AG04450 (cell line): ENCODE measurements at regions not wholly inside any gene's neighbourhood (a gene's known extent, or its start where the extent isn't known, plus 50 kb on each side); places are given as distances from the start of the nearest gene placed in this dataset.

ENCODE experiments used
- CTCF ChIA-PET: fragments of 300-600, 350-600 bp; formaldehyde crosslinking; extraction: SDS; loops from one replicate; lab custom pipeline; 2022; ENCODE audit warnings: antibody characterized with exemption, inconsistent platforms; lab: Charles Lee
- POLR2A ChIA-PET: fragments of 350-600 bp; formaldehyde crosslinking; extraction: SDS; loops from one replicate; lab custom pipeline; 2021; ENCODE audit warnings: antibody characterized with exemption, inconsistent platforms; lab: Yijun Ruan, JAX
- DNase-seq: peaks from one replicate; pipeline ENCODE4 v3.0.0-alpha.2; 2011; ENCODE audit warnings: low read depth, low spot score
- H3K27ac ChIP-seq: one replicate; pipeline ENCODE4 v1.5.1; 2012; ENCODE audit warnings: low read depth, low read length, control low read depth
- H3K27me3 ChIP-seq: one replicate; pipeline ENCODE4 v1.6.0; 2012; ENCODE audit warnings: low read length; ENCODE audit not compliant: control insufficient read depth, insufficient read depth
- H3K4me3 ChIP-seq: 2 replicates; pipeline ENCODE4 v1.5.1; 2011; ENCODE audit warnings: mild to moderate bottlenecking, low read depth, low read length, control low read depth
- H3K9me3 ChIP-seq: 2 replicates; pipeline ENCODE4 v1.5.1; 2012; ENCODE audit warnings: low read length; ENCODE audit not compliant: control insufficient read depth, insufficient read depth
- CTCF ChIP-seq: IDR thresholded peaks from 2 replicates; pipeline ENCODE4 v1.5.1; 2011; ENCODE audit warnings: low read depth, low read length, control low read depth, inconsistent platforms

DNA sequence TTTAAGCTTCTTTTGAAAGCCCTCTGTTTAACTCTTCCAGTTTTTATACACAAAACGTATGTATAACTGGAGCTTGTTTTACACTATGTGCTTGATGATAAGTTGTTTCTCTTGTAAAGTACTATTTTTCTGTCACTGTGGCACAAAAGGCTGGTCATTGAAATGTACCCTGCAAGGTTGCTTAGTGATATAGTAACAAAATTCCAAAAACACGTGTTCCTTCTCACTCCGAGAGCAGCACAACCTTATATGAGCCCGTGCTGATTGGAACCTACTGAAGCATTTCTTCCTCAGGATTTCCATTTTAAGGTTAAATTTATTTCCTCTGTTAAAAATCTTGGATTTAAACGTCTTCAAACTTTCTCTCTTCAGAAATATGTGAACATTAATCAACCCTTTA lies 772.9 kb upstream of the TENM3 start:
- DNase-seq = no peak
- Histone ChIP-seq H3K27ac (no peak overlapping the region), H3K4me3 (no peak overlapping the region), H3K9me3 (no peaks in the 10 kb centered on the region), H3K27me3 (no peaks in the 10 kb centered on the region)
- TF ChIP-seq CTCF = no peak
- ChIA-PET POLR2A (no interaction called here), CTCF (no interaction called here)

GRCh38 chr4:181475359-181475758 lies 767.8 kb upstream of the TENM3 start:
- Histone ChIP-seq H3K27me3 (no peaks in the 10 kb centered on the region), H3K9me3 (no peaks in the 10 kb centered on the region), H3K4me3 (no peak overlapping the region), H3K27ac (no peak overlapping the region)
- ChIA-PET POLR2A (no interaction called here), CTCF (interaction anchor here (0.9 to 1.3 kb wide), 2 partner anchors 53 to 332 kb away, joined by 3 to 5 read pairs; no protein-coding TSS in a partner anchor)
- DNase-seq = no peak
- TF ChIP-seq CTCF = no peak

DNA sequence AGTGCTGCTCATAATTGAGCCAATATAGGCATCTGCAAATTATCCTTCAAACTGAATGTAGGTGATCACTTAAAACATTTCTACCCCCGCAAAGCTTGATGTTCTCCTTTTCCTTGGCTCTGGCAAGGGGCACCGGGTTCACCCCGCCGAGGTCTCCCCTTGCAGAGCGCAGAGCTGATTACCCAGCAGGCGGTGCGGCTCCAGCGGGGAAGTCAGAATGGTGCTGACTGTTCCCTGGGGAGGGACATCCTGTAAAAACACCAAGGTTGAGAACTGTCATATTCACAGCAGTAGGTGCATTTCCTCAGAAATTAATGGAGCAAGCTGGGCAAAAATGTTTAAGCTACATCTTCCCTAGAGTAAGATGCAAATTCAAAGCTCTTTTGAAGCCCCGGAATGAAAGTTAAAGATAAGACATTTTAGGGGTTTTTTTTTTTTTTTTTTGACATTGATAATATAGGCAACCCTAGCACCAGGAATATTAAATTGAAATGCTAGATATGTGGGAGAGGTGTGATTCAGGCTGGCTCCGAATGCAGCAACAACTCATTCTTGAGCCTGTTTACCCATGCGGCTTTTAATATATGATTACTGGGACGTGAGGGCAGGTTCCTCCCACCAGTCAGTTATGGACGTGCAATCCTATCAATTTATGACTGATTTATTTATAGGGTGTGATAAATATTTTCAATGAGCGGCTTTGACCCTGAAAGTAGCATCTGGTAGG lies 767.3 kb upstream of the TENM3 start:
- H3K9me3 ChIP-seq = no peaks in the 10 kb centered on the region
- no peak for TF ChIP-seq CTCF
- H3K27me3 ChIP-seq = no peaks in the 10 kb centered on the region
- POLR2A ChIA-PET = no interaction called here
- no peak for DNase-seq
- CTCF ChIA-PET = interaction anchor here (0.9 to 1.3 kb wide), 2 partner anchors 53 to 333 kb away, joined by 3 to 5 read pairs; no protein-coding TSS in a partner anchor
- no peak overlapping the region for H3K4me3 ChIP-seq
- no peak overlapping the region for H3K27ac ChIP-seq

GRCh38 chr4:181476508-181476890 lies 766.7 kb upstream of the TENM3 start:
- Histone ChIP-seq H3K4me3 (no peak overlapping the region), H3K27ac (no peak overlapping the region), H3K9me3 (no peaks in the 10 kb centered on the region), H3K27me3 (no peaks in the 10 kb centered on the region)
- ChIA-PET CTCF (no interaction called here), POLR2A (no interaction called here)
- no peak for DNase-seq
- TF ChIP-seq CTCF = no peak

DNA sequence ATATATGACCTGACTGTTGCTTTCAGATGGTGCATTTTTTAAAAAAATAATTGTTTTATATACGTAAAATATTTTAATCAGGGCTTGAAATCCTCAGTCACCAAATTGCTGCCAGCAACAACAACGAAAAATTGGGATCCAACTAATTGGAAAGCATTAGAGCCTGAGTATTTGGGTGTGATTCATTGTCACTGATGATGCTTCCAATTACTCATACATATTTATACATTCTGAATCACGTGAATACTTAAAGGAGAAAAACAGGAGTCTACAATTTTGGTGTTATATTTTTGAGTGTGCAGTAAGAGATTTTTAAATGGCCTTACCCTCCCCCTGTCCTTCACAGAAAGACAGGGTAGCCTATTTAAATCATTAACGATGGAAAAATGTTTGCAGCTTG lies 765.6 kb upstream of the TENM3 start:
- H3K9me3 ChIP-seq = no peaks in the 10 kb centered on the region
- no peak overlapping the region for H3K4me3 ChIP-seq
- ChIA-PET POLR2A (no interaction called here), CTCF (interaction anchor here (0.5 kb wide), 1 partner anchor 1491 kb away, joined by 3 read pairs; no protein-coding TSS in a partner anchor)
- no peak for DNase-seq
- no peaks in the 10 kb centered on the region for H3K27me3 ChIP-seq
- H3K27ac ChIP-seq = no peak overlapping the region
- no peak for TF ChIP-seq CTCF
